IMR-90 (cell line): ENCODE measurements at regions not wholly inside any gene's neighbourhood (a gene's known extent, or its start where the extent isn't known, plus 50 kb on each side); places are given as distances from the start of the nearest gene placed in this dataset.

Experiments
- BHLHE40 ChIP-seq: fragments of 150-350 bp; IDR thresholded peaks from 2 replicates; pipeline ENCODE4 v1.6.1; 2016; ENCODE audit warnings: mild to moderate bottlenecking, low read depth, low read length
- CEBPB ChIP-seq: IDR thresholded peaks from 2 replicates; pipeline ENCODE4 v1.6.1; 2012; ENCODE audit warnings: low read depth, low read length, improper control_type of control experiment
- CHD1 ChIP-seq: IDR thresholded peaks from 2 replicates; pipeline ENCODE4 v1.6.1; 2012; ENCODE audit warnings: low read depth, low read length, improper control_type of control experiment
- ELK1 ChIP-seq: fragments of 150-350 bp; IDR thresholded peaks from 2 replicates; pipeline ENCODE4 v1.6.1; 2016; ENCODE audit warnings: low read depth, mild to moderate bottlenecking, low read length, moderate library complexity, borderline replicate concordance
- MAFK ChIP-seq: IDR thresholded peaks from 2 replicates; pipeline ENCODE4 v1.6.1; 2012; ENCODE audit warnings: low read depth, low read length, improper control_type of control experiment
- MXI1 ChIP-seq: IDR thresholded peaks from 2 replicates; pipeline ENCODE4 v1.6.1; 2012; ENCODE audit warnings: low read depth, mild to moderate bottlenecking, low read length, moderate library complexity, borderline replicate concordance
- POLR2A ChIP-seq: IDR thresholded peaks from 2 replicates; pipeline ENCODE4 v1.6.1; 2012; ENCODE audit warnings: mild to moderate bottlenecking, low read depth, low read length
- RAD21 ChIP-seq: IDR thresholded peaks from 2 replicates; pipeline ENCODE4 v1.6.1; 2012; ENCODE audit warnings: low read length, improper control_type of control experiment
- RCOR1 ChIP-seq: IDR thresholded peaks from 2 replicates; pipeline ENCODE4 v1.6.1; 2012; ENCODE audit warnings: mild to moderate bottlenecking, low read length, improper control_type of control experiment; ENCODE audit not compliant: insufficient replicate concordance
- RFX5 ChIP-seq: IDR thresholded peaks from 2 replicates; pipeline ENCODE4 v1.8.0; 2012; ENCODE audit warnings: low read depth, mild to moderate bottlenecking, low read length, moderate library complexity
- USF2 ChIP-seq: fragments of 150-350 bp; IDR thresholded peaks from 2 replicates; pipeline ENCODE4 v1.6.1; 2017; ENCODE audit warnings: mild to moderate bottlenecking, antibody characterized with exemption, low read length, low read depth
- TF ChIP-seq, protein P1 (sequence below): conservative IDR thresholded peaks from 2 replicates; pipeline ENCODE4 v1.5.1; 2012; ENCODE audit warnings: mild to moderate bottlenecking, low read depth, low read length, improper control_type of control experiment

DNA sequence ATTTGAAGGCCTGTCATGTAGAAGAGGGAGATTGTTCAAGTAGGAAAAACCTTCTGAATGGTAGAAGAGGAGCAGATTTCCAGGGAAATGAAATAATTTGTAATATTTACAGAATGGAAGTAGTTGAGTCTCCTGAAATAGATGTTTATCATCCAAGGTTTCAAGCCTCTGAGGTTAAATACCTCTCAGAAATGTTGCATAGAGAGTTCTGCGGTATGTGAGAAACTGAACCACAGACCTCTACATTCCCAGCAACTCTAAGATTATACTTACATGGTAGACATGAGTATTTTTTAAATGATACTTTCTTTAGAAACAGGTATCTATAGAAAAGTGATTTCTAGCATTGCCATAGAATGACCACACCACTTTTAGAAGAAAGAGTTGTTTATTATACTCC lies 379.8 kb upstream of the FANCL start:
- TF ChIP-seq RCOR1 (no peak), ELK1 (no peak), RAD21 (no peak), CHD1 (no peak), BHLHE40 (no peak), POLR2A (no peak), MXI1 (no peak), RFX5 (no peak), MAFK (no peak), CEBPB (no peak), USF2 (no peak)
- TF ChIP-seq, protein P1, sequence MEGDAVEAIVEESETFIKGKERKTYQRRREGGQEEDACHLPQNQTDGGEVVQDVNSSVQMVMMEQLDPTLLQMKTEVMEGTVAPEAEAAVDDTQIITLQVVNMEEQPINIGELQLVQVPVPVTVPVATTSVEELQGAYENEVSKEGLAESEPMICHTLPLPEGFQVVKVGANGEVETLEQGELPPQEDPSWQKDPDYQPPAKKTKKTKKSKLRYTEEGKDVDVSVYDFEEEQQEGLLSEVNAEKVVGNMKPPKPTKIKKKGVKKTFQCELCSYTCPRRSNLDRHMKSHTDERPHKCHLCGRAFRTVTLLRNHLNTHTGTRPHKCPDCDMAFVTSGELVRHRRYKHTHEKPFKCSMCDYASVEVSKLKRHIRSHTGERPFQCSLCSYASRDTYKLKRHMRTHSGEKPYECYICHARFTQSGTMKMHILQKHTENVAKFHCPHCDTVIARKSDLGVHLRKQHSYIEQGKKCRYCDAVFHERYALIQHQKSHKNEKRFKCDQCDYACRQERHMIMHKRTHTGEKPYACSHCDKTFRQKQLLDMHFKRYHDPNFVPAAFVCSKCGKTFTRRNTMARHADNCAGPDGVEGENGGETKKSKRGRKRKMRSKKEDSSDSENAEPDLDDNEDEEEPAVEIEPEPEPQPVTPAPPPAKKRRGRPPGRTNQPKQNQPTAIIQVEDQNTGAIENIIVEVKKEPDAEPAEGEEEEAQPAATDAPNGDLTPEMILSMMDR, result no peak
